GM13976 (cell line): ENCODE measurements at regions not wholly inside any gene's neighbourhood (a gene's known extent, or its start where the extent isn't known, plus 50 kb on each side); places are given as distances from the start of the nearest gene placed in this dataset.

Source experiments
- DNase-seq: peaks from one replicate; pipeline ENCODE4 v3.0.0; 2012; ENCODE audit warnings: low spot score
- in situ Hi-C: fragments of 300-500 bp; cut with MboI; formaldehyde crosslinking; loops from one replicate; pipeline ENCODE4 v1.12.0; 2022; ENCODE audit warnings: low sequenced_read_pairs, mixed read lengths, inconsistent platforms; ENCODE audit not compliant: unreplicated experiment
- TF ChIP-seq, protein P1 (sequence below): IDR thresholded peaks from 2 replicates; pipeline ENCODE4 v1.5.1; 2012; ENCODE audit warnings: borderline replicate concordance, mild to moderate bottlenecking; ENCODE audit not compliant: insufficient read depth; ENCODE audit errors: extremely low read depth, missing control alignments, control extremely low read depth

DNA sequence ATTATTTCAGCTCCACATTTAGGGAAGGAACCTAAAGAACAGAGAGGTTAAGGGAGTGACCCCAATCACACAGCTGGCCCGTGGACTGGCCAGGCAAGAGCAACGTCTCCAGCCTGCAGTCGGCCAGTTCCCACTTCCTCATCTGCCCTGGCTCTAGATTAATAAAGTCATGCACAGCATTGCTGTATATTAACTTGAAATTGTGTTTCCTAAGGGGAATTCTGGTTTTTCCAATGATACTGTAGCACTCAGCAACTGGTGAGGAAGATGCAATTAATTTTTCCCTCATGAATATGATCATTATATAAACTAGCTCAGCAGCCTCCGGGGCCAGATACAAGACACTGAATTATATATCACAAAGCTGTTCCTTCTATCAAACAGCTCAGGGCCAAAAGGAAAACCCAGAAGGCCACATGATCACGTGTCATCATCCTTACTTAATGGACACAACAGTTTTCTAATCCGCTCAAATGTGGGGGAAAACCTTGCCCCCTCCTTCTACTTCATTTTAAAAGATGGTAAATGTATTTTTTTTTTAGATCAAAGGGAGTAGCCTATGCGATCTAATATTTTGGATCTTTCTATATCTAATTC lies 295.3 kb upstream of the PRKCQ start:
- no peak for DNase-seq
- in situ Hi-C loops, result no loop called here
- TF ChIP-seq, protein P1, sequence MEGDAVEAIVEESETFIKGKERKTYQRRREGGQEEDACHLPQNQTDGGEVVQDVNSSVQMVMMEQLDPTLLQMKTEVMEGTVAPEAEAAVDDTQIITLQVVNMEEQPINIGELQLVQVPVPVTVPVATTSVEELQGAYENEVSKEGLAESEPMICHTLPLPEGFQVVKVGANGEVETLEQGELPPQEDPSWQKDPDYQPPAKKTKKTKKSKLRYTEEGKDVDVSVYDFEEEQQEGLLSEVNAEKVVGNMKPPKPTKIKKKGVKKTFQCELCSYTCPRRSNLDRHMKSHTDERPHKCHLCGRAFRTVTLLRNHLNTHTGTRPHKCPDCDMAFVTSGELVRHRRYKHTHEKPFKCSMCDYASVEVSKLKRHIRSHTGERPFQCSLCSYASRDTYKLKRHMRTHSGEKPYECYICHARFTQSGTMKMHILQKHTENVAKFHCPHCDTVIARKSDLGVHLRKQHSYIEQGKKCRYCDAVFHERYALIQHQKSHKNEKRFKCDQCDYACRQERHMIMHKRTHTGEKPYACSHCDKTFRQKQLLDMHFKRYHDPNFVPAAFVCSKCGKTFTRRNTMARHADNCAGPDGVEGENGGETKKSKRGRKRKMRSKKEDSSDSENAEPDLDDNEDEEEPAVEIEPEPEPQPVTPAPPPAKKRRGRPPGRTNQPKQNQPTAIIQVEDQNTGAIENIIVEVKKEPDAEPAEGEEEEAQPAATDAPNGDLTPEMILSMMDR, result no peak

DNA sequence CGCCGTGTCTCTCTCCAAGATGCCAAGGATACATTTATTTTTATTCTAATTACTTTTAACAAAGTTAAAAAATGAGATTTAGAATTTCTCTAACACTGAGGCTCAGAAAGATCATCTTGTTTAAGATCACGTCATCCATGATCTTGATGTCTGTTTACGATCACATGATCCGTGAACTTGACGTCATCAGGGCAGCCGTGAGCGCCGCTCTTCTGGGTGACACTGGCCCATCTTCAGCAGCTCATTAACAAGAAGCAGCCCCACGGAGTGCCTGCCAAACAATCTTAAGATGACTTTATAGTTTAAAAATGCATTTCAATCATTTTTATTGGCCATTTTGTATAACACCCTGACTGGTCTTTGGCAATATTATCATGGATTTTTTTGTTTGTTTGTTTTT lies 291.1 kb upstream of the PRKCQ start:
- TF ChIP-seq, protein P1, result no peak
- DNase-seq, result no peak
- in situ Hi-C loops, result no loop called here

DNA sequence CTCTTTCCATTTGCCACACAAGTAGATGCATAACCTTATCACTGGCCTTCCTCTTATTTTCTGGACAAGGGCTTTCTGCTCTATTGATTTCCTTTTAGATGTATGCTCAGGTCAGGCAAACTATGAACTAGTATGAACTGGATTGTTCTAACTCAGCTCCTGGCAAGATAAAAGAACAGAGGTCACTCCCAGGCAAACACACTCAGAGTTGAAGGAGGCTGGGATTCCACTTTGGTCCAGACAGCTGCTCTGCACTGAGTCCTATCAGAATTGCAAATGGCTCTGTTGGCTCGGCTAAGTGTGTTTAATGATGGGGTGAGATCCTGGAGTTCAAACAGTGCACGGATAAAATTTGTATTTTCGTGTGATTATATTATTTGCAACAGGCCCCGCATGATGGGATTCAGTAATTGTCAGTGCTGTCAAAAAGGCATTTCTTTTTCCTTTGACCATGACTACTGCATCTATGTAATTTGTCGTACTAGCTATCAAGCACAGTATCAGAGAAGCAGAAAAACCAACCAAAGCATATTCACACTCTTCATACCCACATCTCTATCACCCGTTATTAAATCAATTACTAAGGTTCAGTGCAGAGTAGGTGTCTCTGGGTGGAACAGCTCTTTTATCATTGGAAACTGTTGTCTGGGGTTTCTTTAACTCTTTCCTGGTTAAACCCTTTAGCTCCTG lies 288.1 kb upstream of the PRKCQ start:
- in situ Hi-C loops, result no loop called here
- TF ChIP-seq, protein P1, result no peak
- no peak for DNase-seq

DNA sequence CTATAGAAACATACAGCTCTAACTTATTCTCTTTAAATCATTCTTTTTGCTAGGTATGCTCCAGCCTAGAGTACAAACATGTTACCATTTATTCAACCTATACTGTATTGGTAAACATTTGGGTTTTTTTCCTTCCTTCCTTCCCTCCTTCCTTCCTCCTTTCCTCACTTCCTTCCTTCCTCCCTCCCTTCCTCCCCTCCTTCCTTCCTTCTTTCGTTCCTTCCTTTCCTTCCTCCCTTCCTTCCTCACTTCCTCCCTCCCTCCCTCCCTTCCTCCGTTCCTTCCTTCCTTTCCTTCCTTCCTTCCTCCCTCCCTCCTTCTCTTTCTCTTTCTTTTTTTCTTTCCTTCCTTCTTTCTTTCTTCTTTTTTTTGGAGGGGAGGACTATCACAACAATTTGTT lies 286.7 kb upstream of the PRKCQ start:
- no peak for DNase-seq
- in situ Hi-C loops, result no loop called here
- TF ChIP-seq, protein P1, result no peak

DNA sequence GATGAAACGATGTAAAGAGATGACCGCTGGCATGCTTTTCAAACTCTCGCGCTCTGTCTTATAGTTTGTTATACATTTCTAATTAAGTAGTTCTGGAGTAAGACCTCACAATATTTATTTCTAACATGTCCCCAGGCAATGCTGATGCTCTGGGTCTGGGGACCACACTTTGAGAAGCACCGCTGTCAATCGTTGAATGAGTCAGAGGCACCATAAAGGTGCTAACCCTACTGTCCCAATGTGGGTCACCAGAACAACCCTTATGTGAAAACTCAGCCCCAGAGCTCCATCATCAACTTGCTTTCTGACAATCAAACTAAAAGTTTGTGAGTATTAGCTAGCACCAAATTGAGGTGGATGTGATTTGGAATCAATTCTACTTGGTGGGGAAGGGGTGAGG lies 284.1 kb upstream of the PRKCQ start:
- no peak for DNase-seq
- TF ChIP-seq, protein P1, result no peak
- in situ Hi-C loops, result no loop called here

DNA sequence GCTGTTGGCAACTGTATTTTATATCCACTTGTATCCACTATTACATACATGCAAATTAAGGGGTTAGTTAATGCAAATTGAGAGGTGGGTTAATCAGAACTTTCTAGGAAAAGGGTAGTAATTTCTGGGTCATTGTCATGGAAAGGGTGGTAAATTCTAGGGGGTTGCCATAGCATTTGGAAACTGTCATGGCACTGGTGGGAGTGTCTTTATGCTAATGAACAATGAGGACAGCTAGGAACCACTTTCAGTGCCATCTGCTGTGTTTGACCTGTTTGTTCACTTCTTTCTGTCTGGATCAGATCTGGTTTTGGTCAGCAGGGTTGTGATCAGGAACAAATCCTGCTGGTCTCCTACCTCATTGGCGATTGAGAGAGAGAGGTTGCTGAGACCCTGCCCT lies 283.3 kb upstream of the PRKCQ start:
- no peak for DNase-seq
- TF ChIP-seq, protein P1, result no peak
- in situ Hi-C loops, result no loop called here
